SK-N-SH treated with all-trans-retinoic acid at 6 μM for 48 hours (cell line): ENCODE measurements at regions not wholly inside any gene's neighbourhood (a gene's known extent, or its start where the extent isn't known, plus 50 kb on each side); places are given as distances from the start of the nearest gene placed in this dataset.

Experiments used
- ATAC-seq: fragments of 200-7000 bp; cut with Tn5 transposase; 3 replicates; pipeline ENCODE4 v1.9.1; 2020; ENCODE audit warnings: mild to moderate bottlenecking, moderate library complexity
- ARNTL ChIP-seq: fragments of 450-650 bp; formaldehyde crosslinking; IDR thresholded peaks from 2 replicates; pipeline ENCODE4 v1.5.0; 2020; ENCODE audit warnings: low read depth, mild to moderate bottlenecking, moderate library complexity, borderline replicate concordance
- CREB5 ChIP-seq: fragments of 250-450 bp; sonication (Bioruptor Pico); IDR thresholded peaks from 2 replicates; pipeline ENCODE4 v1.5.1; 2020; ENCODE audit warnings: low read depth, mild to moderate bottlenecking, moderate library complexity
- CSRNP3 ChIP-seq: fragments of 250-450 bp; sonication (Bioruptor Pico); IDR thresholded peaks from 2 replicates; pipeline ENCODE4 v1.5.1; 2021; ENCODE audit warnings: mild to moderate bottlenecking, moderate library complexity
- ESRRG ChIP-seq: fragments of 250-450 bp; sonication (Bioruptor Pico); IDR thresholded peaks from 2 replicates; pipeline ENCODE4 v1.6.1; 2021; ENCODE audit warnings: mild to moderate bottlenecking
- GLIS3 ChIP-seq: fragments of 250-450 bp; sonication (Bioruptor Pico); IDR thresholded peaks from 2 replicates; pipeline ENCODE4 v1.5.0; 2020; ENCODE audit warnings: mild to moderate bottlenecking, moderate library complexity
- ISL1 ChIP-seq: fragments of 250-450 bp; sonication (Bioruptor Pico); IDR thresholded peaks from 2 replicates; pipeline ENCODE4 v2.1.2; 2022; ENCODE audit warnings: mild to moderate bottlenecking, moderate library complexity
- OSR1 ChIP-seq: fragments of 250-450 bp; sonication (Bioruptor Pico); IDR thresholded peaks from 2 replicates; pipeline ENCODE4 v1.8.0; 2022; ENCODE audit warnings: moderate library complexity, mild to moderate bottlenecking, inconsistent platforms
- PATZ1 ChIP-seq: fragments of 250-450 bp; sonication (Bioruptor Pico); IDR thresholded peaks from 2 replicates; pipeline ENCODE4 v1.8.0; 2020; ENCODE audit warnings: mild to moderate bottlenecking, moderate library complexity, borderline replicate concordance
- POU6F1 ChIP-seq: fragments of 250-450 bp; sonication (Bioruptor Pico); IDR thresholded peaks from 2 replicates; pipeline ENCODE4 v1.8.0; 2021; ENCODE audit warnings: low read depth, mild to moderate bottlenecking, moderate library complexity, borderline replicate concordance
- PPARA ChIP-seq: fragments of 250-450 bp; sonication (Bioruptor Pico); IDR thresholded peaks from 2 replicates; pipeline ENCODE4 v1.5.0; 2020; ENCODE audit warnings: mild to moderate bottlenecking, borderline replicate concordance
- RARB ChIP-seq: fragments of 250-450 bp; sonication (Bioruptor Pico); IDR thresholded peaks from 2 replicates; pipeline ENCODE4 v1.8.0; 2021; ENCODE audit warnings: mild to moderate bottlenecking, moderate library complexity
- TOX ChIP-seq: fragments of 250-450 bp; sonication (Bioruptor Pico); IDR thresholded peaks from 2 replicates; pipeline ENCODE4 v1.8.0; 2021; ENCODE audit warnings: mild to moderate bottlenecking, moderate library complexity, borderline replicate concordance
- TSHZ2 ChIP-seq: fragments of 250-450 bp; sonication (Bioruptor Pico); IDR thresholded peaks from 2 replicates; pipeline ENCODE4 v1.5.0; 2020; ENCODE audit warnings: mild to moderate bottlenecking, moderate library complexity
- ZC3H10 ChIP-seq: fragments of 250-450 bp; sonication (Bioruptor Pico); IDR thresholded peaks from 2 replicates; pipeline ENCODE4 v1.5.1; 2021; ENCODE audit warnings: mild to moderate bottlenecking, moderate library complexity
- ZFP3 ChIP-seq: fragments of 250-450 bp; sonication (Bioruptor Pico); IDR thresholded peaks from 2 replicates; pipeline ENCODE4 v1.5.0; 2020; ENCODE audit warnings: mild to moderate bottlenecking, moderate library complexity
- ZNF565 ChIP-seq: fragments of 450-650 bp; formaldehyde crosslinking; conservative IDR thresholded peaks from 2 replicates; pipeline ENCODE4 v1.5.0; 2020; ENCODE audit warnings: low read depth, mild to moderate bottlenecking, moderate library complexity
- ZNF70 ChIP-seq: fragments of 450-650 bp; formaldehyde crosslinking; IDR thresholded peaks from 2 replicates; pipeline ENCODE4 v1.5.0; 2020; ENCODE audit warnings: mild to moderate bottlenecking, moderate library complexity
- ZNF8 ChIP-seq: fragments of 450-650 bp; formaldehyde crosslinking; IDR thresholded peaks from 2 replicates; pipeline ENCODE4 v1.5.0; 2020; ENCODE audit warnings: mild to moderate bottlenecking, moderate library complexity

GRCh38 chr20:43857932-43858331, 56.7 kb upstream of the TOX2 start:
- TF ChIP-seq RARB (no peak), PATZ1 (CRISPR knock-in tag) (no peak), ZNF8 (CRISPR knock-in tag) (no peak), PPARA (CRISPR knock-in tag) (no peak), ESRRG (CRISPR knock-in tag) (no peak)
- ATAC-seq: no peak

- TF ChIP-seq TOX (CRISPR knock-in tag): no peak
- no peak for TF ChIP-seq GLIS3 (CRISPR knock-in tag)
- TF ChIP-seq ISL1 (CRISPR knock-in tag): no peak
- no peak for TF ChIP-seq ZC3H10 (CRISPR knock-in tag)
- no peak for TF ChIP-seq TSHZ2 (CRISPR knock-in tag)
- TF ChIP-seq OSR1 (CRISPR knock-in tag): no peak
- TF ChIP-seq ZNF565 (CRISPR knock-in tag): no peak
- TF ChIP-seq ARNTL (CRISPR knock-in tag): no peak
- TF ChIP-seq CSRNP3 (CRISPR knock-in tag): no peak
- TF ChIP-seq ZNF8 (CRISPR knock-in tag): no peak
- TF ChIP-seq CREB5 (CRISPR knock-in tag): no peak
- no peak for TF ChIP-seq POU6F1 (CRISPR knock-in tag)
- no peak for TF ChIP-seq ZNF70 (CRISPR knock-in tag)
- TF ChIP-seq ZFP3 (CRISPR knock-in tag): no peak
- no peak for TF ChIP-seq PATZ1 (CRISPR knock-in tag)
- no peak for ATAC-seq
Observed at GRCh38 chr20:43857127-43857526, 57.5 kb upstream of the TOX2 start.

- ATAC-seq: no peak
- TF ChIP-seq RARB: no peak
- TF ChIP-seq PATZ1 (CRISPR knock-in tag): no peak
- TF ChIP-seq ZNF70 (CRISPR knock-in tag): no peak
- TF ChIP-seq ESRRG (CRISPR knock-in tag): no peak
Observed at GRCh38 chr20:43855803-43856202, 58.8 kb upstream of the TOX2 start.
